ENCODE measurements at regions not wholly inside any gene's neighbourhood (a gene's known extent, or its start where the extent isn't known, plus 50 kb on each side); places are given as distances from the start of the nearest gene placed in this dataset.
"Not testable (repeated sequence)": the region's sequence is repeated elsewhere in the genome, so short reads cannot be mapped to it uniquely, and the experiment has no call there.

GRCh38 chr16:59342669-59343068 lies 608.6 kb upstream of the GOT2 start:
- Histone ChIP-seq H3K27ac (ENCODE audit: insufficient read depth in 1 of 2, low read depth in 1 of 2, low read length in 2 of 2, poor library complexity in 1 of 2, severe bottlenecking in 2 of 2) (no peak overlapping the region), H3K27me3 (replicated peaks in 2 of 5; ENCODE audit: control insufficient read depth in 4 of 5, insufficient read depth in 5 of 5, low read length in 4 of 5) (no peaks in the 10 kb centered on the region), H3K36me3 (ENCODE audit: control insufficient read depth in 4 of 4, insufficient read depth in 4 of 4, low read length in 3 of 4) (no peaks in the 10 kb centered on the region), H3K9me3 (ENCODE audit: control extremely low read depth in 1 of 5, control insufficient read depth in 4 of 5, insufficient read depth in 2 of 5, low read depth in 1 of 5, low read length in 4 of 5) (no peaks in the 10 kb centered on the region), H3K4me3 (ENCODE audit: control insufficient read depth in 1 of 7, extremely low read depth in 1 of 7, insufficient read depth in 4 of 7, low read depth in 2 of 7, low read length in 6 of 7) (no peak overlapping the region), H3K4me1 (ENCODE audit: control extremely low read depth in 1 of 4, control insufficient read depth in 4 of 4, insufficient read depth in 4 of 4, low read length in 3 of 4) (no peaks in the 10 kb centered on the region)
- 100% methylated on average over 2 of the region's 3 CpGs for WGBS (ENCODE audit: insufficient coverage)
- DNase-seq, result no peak
- CTCF ChIA-PET, result no interaction called here
- POLR2A ChIA-PET, result no interaction called here

GRCh38 chr16:59341368-59341767 lies 607.3 kb upstream of the GOT2 start:
- Histone ChIP-seq H3K9me3 (ENCODE audit: control extremely low read depth in 1 of 5, control insufficient read depth in 4 of 5, insufficient read depth in 2 of 5, low read depth in 1 of 5, low read length in 4 of 5) (no peaks in the 10 kb centered on the region), H3K27me3 (replicated peaks in 2 of 5; ENCODE audit: control insufficient read depth in 4 of 5, insufficient read depth in 5 of 5, low read length in 4 of 5) (no peaks in the 10 kb centered on the region), H3K36me3 (ENCODE audit: control insufficient read depth in 4 of 4, insufficient read depth in 4 of 4, low read length in 3 of 4) (no peaks in the 10 kb centered on the region), H3K27ac (ENCODE audit: insufficient read depth in 1 of 2, low read depth in 1 of 2, low read length in 2 of 2, poor library complexity in 1 of 2, severe bottlenecking in 2 of 2) (no peak overlapping the region), H3K4me3 (ENCODE audit: control insufficient read depth in 1 of 7, extremely low read depth in 1 of 7, insufficient read depth in 4 of 7, low read depth in 2 of 7, low read length in 6 of 7) (no peak overlapping the region), H3K4me1 (ENCODE audit: control extremely low read depth in 1 of 4, control insufficient read depth in 4 of 4, insufficient read depth in 4 of 4, low read length in 3 of 4) (no peaks in the 10 kb centered on the region)
- WGBS (ENCODE audit: insufficient coverage), result 75% methylated on average over 2 of the region's 2 CpGs
- ChIA-PET CTCF (interaction anchor here (0.7 kb wide), 1 partner anchor 497 kb away, joined by 3 read pairs; no protein-coding TSS in a partner anchor), POLR2A (no interaction called here)
- no peak for DNase-seq

GRCh38 chr16:59339871-59340270 lies 605.8 kb upstream of the GOT2 start:
- ChIA-PET CTCF (no interaction called here), POLR2A (no interaction called here)
- H3K4me1 ChIP-seq (ENCODE audit: control extremely low read depth in 1 of 4, control insufficient read depth in 4 of 4, insufficient read depth in 4 of 4, low read length in 3 of 4), result no peaks in the 10 kb centered on the region
- H3K27ac ChIP-seq (ENCODE audit: insufficient read depth in 1 of 2, low read depth in 1 of 2, low read length in 2 of 2, poor library complexity in 1 of 2, severe bottlenecking in 2 of 2), result no peak overlapping the region
- WGBS (ENCODE audit: insufficient coverage), result 89% methylated on average over 1 of the region's 2 CpGs
- no peaks in the 10 kb centered on the region for H3K27me3 ChIP-seq (replicated peaks in 2 of 5; ENCODE audit: control insufficient read depth in 4 of 5, insufficient read depth in 5 of 5, low read length in 4 of 5)
- no peaks in the 10 kb centered on the region for H3K9me3 ChIP-seq (ENCODE audit: control extremely low read depth in 1 of 5, control insufficient read depth in 4 of 5, insufficient read depth in 2 of 5, low read depth in 1 of 5, low read length in 4 of 5)
- DNase-seq, result no peak
- H3K4me3 ChIP-seq (ENCODE audit: control insufficient read depth in 1 of 7, extremely low read depth in 1 of 7, insufficient read depth in 4 of 7, low read depth in 2 of 7, low read length in 6 of 7), result no peak overlapping the region
- no peaks in the 10 kb centered on the region for H3K36me3 ChIP-seq (ENCODE audit: control insufficient read depth in 4 of 4, insufficient read depth in 4 of 4, low read length in 3 of 4)

- Histone ChIP-seq H3K4me1 (ENCODE audit: control extremely low read depth in 1 of 4, control insufficient read depth in 4 of 4, insufficient read depth in 4 of 4, low read length in 3 of 4) (no peaks in the 10 kb centered on the region), H3K27me3 (replicated peaks in 2 of 5; ENCODE audit: control insufficient read depth in 4 of 5, insufficient read depth in 5 of 5, low read length in 4 of 5) (no peaks in the 10 kb centered on the region), H3K4me3 (ENCODE audit: control insufficient read depth in 1 of 7, extremely low read depth in 1 of 7, insufficient read depth in 4 of 7, low read depth in 2 of 7, low read length in 6 of 7) (no peak overlapping the region), H3K9me3 (ENCODE audit: control extremely low read depth in 1 of 5, control insufficient read depth in 4 of 5, insufficient read depth in 2 of 5, low read depth in 1 of 5, low read length in 4 of 5) (no peaks in the 10 kb centered on the region), H3K36me3 (ENCODE audit: control insufficient read depth in 4 of 4, insufficient read depth in 4 of 4, low read length in 3 of 4) (no peaks in the 10 kb centered on the region), H3K27ac (ENCODE audit: insufficient read depth in 1 of 2, low read depth in 1 of 2, low read length in 2 of 2, poor library complexity in 1 of 2, severe bottlenecking in 2 of 2) (no peak overlapping the region)
- POLR2A ChIA-PET, result no interaction called here
- 90% methylated on average over 2 of the region's 3 CpGs for WGBS (ENCODE audit: insufficient coverage)
- CTCF ChIA-PET, result no interaction called here
- no peak for DNase-seq
These were observed 602.1 kb upstream of the GOT2 start for GRCh38 chr16:59336136-59336695.

- CTCF ChIA-PET; H3K9me3 ChIP-seq (ENCODE audit: control extremely low read depth in 1 of 5, control insufficient read depth in 4 of 5, insufficient read depth in 2 of 5, low read depth in 1 of 5, low read length in 4 of 5); DNase-seq; H3K36me3 ChIP-seq (ENCODE audit: control insufficient read depth in 4 of 4, insufficient read depth in 4 of 4, low read length in 3 of 4); H3K27me3 ChIP-seq (replicated peaks in 2 of 5; ENCODE audit: control insufficient read depth in 4 of 5, insufficient read depth in 5 of 5, low read length in 4 of 5); H3K4me3 ChIP-seq (ENCODE audit: control insufficient read depth in 1 of 7, extremely low read depth in 1 of 7, insufficient read depth in 4 of 7, low read depth in 2 of 7, low read length in 6 of 7); H3K27ac ChIP-seq (ENCODE audit: insufficient read depth in 1 of 2, low read depth in 1 of 2, low read length in 2 of 2, poor library complexity in 1 of 2, severe bottlenecking in 2 of 2); H3K4me1 ChIP-seq (ENCODE audit: control extremely low read depth in 1 of 4, control insufficient read depth in 4 of 4, insufficient read depth in 4 of 4, low read length in 3 of 4); POLR2A ChIA-PET: not testable (repeated sequence)
- 96% methylated on average over 3 of the region's 3 CpGs for WGBS (ENCODE audit: insufficient coverage)
These were observed 597.6 kb upstream of the GOT2 start for GRCh38 chr16:59331708-59332107.

- ChIA-PET POLR2A (no interaction called here), CTCF (no interaction called here)
- Histone ChIP-seq H3K4me3 (ENCODE audit: control insufficient read depth in 1 of 7, extremely low read depth in 1 of 7, insufficient read depth in 4 of 7, low read depth in 2 of 7, low read length in 6 of 7) (no peak overlapping the region), H3K27me3 (replicated peaks in 2 of 5; ENCODE audit: control insufficient read depth in 4 of 5, insufficient read depth in 5 of 5, low read length in 4 of 5) (no peaks in the 10 kb centered on the region), H3K9me3 (ENCODE audit: control extremely low read depth in 1 of 5, control insufficient read depth in 4 of 5, insufficient read depth in 2 of 5, low read depth in 1 of 5, low read length in 4 of 5) (no peaks in the 10 kb centered on the region), H3K36me3 (ENCODE audit: control insufficient read depth in 4 of 4, insufficient read depth in 4 of 4, low read length in 3 of 4) (no peaks in the 10 kb centered on the region), H3K27ac (ENCODE audit: insufficient read depth in 1 of 2, low read depth in 1 of 2, low read length in 2 of 2, poor library complexity in 1 of 2, severe bottlenecking in 2 of 2) (no peak overlapping the region), H3K4me1 (ENCODE audit: control extremely low read depth in 1 of 4, control insufficient read depth in 4 of 4, insufficient read depth in 4 of 4, low read length in 3 of 4) (no peaks in the 10 kb centered on the region)
- no peak for DNase-seq
- no CpG with 5 or more reads among the region's 2 CpGs for WGBS (ENCODE audit: insufficient coverage)
These were observed 596.0 kb upstream of the GOT2 start for GRCh38 chr16:59330019-59330670.

GRCh38 chr16:59328961-59329360 lies 594.8 kb upstream of the GOT2 start:
- POLR2A ChIA-PET, result no interaction called here
- Histone ChIP-seq H3K4me3 (ENCODE audit: control insufficient read depth in 1 of 7, extremely low read depth in 1 of 7, insufficient read depth in 4 of 7, low read depth in 2 of 7, low read length in 6 of 7) (no peak overlapping the region), H3K9me3 (ENCODE audit: control extremely low read depth in 1 of 5, control insufficient read depth in 4 of 5, insufficient read depth in 2 of 5, low read depth in 1 of 5, low read length in 4 of 5) (no peaks in the 10 kb centered on the region), H3K27ac (ENCODE audit: insufficient read depth in 1 of 2, low read depth in 1 of 2, low read length in 2 of 2, poor library complexity in 1 of 2, severe bottlenecking in 2 of 2) (no peak overlapping the region), H3K4me1 (ENCODE audit: control extremely low read depth in 1 of 4, control insufficient read depth in 4 of 4, insufficient read depth in 4 of 4, low read length in 3 of 4) (no peaks in the 10 kb centered on the region), H3K27me3 (replicated peaks in 2 of 5; ENCODE audit: control insufficient read depth in 4 of 5, insufficient read depth in 5 of 5, low read length in 4 of 5) (no peaks in the 10 kb centered on the region), H3K36me3 (ENCODE audit: control insufficient read depth in 4 of 4, insufficient read depth in 4 of 4, low read length in 3 of 4) (no peaks in the 10 kb centered on the region)
- no peak for DNase-seq
- CTCF ChIA-PET, result interaction anchor here (0.5 kb wide), 1 partner anchor 1436 kb away, joined by 4 read pairs; no protein-coding TSS in a partner anchor
- WGBS (ENCODE audit: insufficient coverage), result no CpG with 5 or more reads among the region's 2 CpGs

Data from common myeloid progenitor, CD34-positive (primary cell).